ENCODE measurements at regions not wholly inside any gene's neighbourhood (a gene's known extent, or its start where the extent isn't known, plus 50 kb on each side); places are given as distances from the start of the nearest gene placed in this dataset.

DNA sequence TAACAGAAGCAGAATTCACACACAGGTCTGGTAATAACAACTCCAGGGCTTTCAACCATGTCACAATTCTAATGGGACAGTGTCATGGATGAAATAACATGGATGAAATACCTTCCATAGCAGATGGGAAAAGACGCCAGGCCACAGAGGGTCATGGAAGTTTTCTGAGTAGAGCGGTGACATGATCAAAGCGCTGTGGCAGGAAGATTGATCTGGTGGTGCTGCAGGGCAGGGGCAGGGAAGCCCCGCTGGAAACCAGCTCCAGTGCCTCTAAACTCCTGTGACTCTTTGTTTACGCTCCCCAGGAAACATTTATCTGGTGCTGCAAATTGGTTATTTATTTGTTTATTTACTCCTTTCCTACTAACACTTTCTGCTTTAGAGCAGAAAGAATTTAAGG is 108.3 kb upstream of the HMGA2 start:
- TF ChIP-seq, protein P1, sequence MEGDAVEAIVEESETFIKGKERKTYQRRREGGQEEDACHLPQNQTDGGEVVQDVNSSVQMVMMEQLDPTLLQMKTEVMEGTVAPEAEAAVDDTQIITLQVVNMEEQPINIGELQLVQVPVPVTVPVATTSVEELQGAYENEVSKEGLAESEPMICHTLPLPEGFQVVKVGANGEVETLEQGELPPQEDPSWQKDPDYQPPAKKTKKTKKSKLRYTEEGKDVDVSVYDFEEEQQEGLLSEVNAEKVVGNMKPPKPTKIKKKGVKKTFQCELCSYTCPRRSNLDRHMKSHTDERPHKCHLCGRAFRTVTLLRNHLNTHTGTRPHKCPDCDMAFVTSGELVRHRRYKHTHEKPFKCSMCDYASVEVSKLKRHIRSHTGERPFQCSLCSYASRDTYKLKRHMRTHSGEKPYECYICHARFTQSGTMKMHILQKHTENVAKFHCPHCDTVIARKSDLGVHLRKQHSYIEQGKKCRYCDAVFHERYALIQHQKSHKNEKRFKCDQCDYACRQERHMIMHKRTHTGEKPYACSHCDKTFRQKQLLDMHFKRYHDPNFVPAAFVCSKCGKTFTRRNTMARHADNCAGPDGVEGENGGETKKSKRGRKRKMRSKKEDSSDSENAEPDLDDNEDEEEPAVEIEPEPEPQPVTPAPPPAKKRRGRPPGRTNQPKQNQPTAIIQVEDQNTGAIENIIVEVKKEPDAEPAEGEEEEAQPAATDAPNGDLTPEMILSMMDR (IDR thresholded peaks at IDR 0.05) = no peak
- TF ChIP-seq, protein P2, sequence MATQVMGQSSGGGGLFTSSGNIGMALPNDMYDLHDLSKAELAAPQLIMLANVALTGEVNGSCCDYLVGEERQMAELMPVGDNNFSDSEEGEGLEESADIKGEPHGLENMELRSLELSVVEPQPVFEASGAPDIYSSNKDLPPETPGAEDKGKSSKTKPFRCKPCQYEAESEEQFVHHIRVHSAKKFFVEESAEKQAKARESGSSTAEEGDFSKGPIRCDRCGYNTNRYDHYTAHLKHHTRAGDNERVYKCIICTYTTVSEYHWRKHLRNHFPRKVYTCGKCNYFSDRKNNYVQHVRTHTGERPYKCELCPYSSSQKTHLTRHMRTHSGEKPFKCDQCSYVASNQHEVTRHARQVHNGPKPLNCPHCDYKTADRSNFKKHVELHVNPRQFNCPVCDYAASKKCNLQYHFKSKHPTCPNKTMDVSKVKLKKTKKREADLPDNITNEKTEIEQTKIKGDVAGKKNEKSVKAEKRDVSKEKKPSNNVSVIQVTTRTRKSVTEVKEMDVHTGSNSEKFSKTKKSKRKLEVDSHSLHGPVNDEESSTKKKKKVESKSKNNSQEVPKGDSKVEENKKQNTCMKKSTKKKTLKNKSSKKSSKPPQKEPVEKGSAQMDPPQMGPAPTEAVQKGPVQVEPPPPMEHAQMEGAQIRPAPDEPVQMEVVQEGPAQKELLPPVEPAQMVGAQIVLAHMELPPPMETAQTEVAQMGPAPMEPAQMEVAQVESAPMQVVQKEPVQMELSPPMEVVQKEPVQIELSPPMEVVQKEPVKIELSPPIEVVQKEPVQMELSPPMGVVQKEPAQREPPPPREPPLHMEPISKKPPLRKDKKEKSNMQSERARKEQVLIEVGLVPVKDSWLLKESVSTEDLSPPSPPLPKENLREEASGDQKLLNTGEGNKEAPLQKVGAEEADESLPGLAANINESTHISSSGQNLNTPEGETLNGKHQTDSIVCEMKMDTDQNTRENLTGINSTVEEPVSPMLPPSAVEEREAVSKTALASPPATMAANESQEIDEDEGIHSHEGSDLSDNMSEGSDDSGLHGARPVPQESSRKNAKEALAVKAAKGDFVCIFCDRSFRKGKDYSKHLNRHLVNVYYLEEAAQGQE (IDR thresholded peaks at IDR 0.05; ENCODE audit: insufficient read depth in 1 of 2, low read depth in 2 of 2, low read length in 1 of 2) = no peak
- TF ChIP-seq SIN3A (IDR thresholded peaks at IDR 0.05; ENCODE audit: borderline replicate concordance, insufficient read depth, low read depth, low read length) = no peak

Data from Panc1 (cell line).